HCT116 (cell line): ENCODE measurements at regions not wholly inside any gene's neighbourhood (a gene's known extent, or its start where the extent isn't known, plus 50 kb on each side); places are given as distances from the start of the nearest gene placed in this dataset.

ENCODE experiments used
- ATAC-seq: fragments of 200-7000 bp; cut with Tn5 transposase; 2 replicates; pipeline ENCODE4 v1.9.1; 2020; ENCODE audit warnings: mild to moderate bottlenecking, moderate library complexity
- BruUV-seq: library from RNA; stranded (reverse); fragments of 400-500 nt; replicated peaks from 2 replicates; lab custom pipeline; 2021; lab: Mats Ljungman, UMichigan
- CTCF ChIA-PET: fragments of 300-600 bp; sonication (Branson Sonifier 250); formaldehyde crosslinking; loops from one replicate; lab custom pipeline; 2021; ENCODE audit warnings: antibody characterized with exemption; lab: Charles Lee
- POLR2A ChIA-PET: fragments of 300-600, 350-600 bp; sonication (Branson Sonifier 250); formaldehyde crosslinking; loops from one replicate; lab custom pipeline; 2021; ENCODE audit warnings: antibody characterized with exemption; lab: Charles Lee
- RAD21 ChIA-PET, 2 experiments: fragments of 300-600 bp; sonication (Branson Sonifier 250); formaldehyde crosslinking; loops; one replicate each; lab custom pipeline; 2023; ENCODE audit warnings: low total read pairs in 2 of 2; ENCODE audit not compliant: uncharacterized antibody in 2 of 2, unreplicated experiment in 2 of 2, low non-redundant PET in 1 of 2; lab: Charles Lee
- DNase-seq: peaks from one replicate; pipeline ENCODE4 v3.0.0-alpha.2; 2010; ENCODE audit warnings: low read depth, low spot score
- H2AFZ ChIP-seq: fragments of 200-600 bp; shearing (Covaris generic), sonication (generic); 2 replicates; pipeline ENCODE4 v1.6.1; 2017; ENCODE audit warnings: low read depth, mixed run types, mixed read lengths, antibody characterized with exemption, low read length; ENCODE audit not compliant: poor library complexity, severe bottlenecking
- H3K27ac ChIP-seq: 2 replicates; pipeline ENCODE4 v1.5.1; 2012; ENCODE audit warnings: low read depth, low read length
- H3K27me3 ChIP-seq: fragments of 200-600 bp; sonication (generic); 2 replicates; pipeline ENCODE4 v1.6.1; 2016; ENCODE audit warnings: mixed run types, low read length, mixed read lengths; ENCODE audit not compliant: insufficient read depth
- H3K36me3 ChIP-seq, 2 experiments: fragments of 200-500 bp in 1 of 2; fragments of 200-600 bp in 1 of 2; sonication (Bioruptor generic) in 1 of 2; sonication (generic) in 1 of 2; 2 replicates each; pipeline versions ENCODE4 v1.5.1 to v1.6.1; 2014 to 2016; ENCODE audit warnings: low read length in 2 of 2, inconsistent platforms in 1 of 2, mixed read lengths in 1 of 2, mixed run types in 1 of 2; ENCODE audit not compliant: insufficient read depth in 2 of 2, control insufficient read depth in 1 of 2
- H3K4me1 ChIP-seq, 2 experiments: fragments of 200-600 bp in 1 of 2; sonication (generic) in 1 of 2; 2 replicates each; pipeline versions ENCODE4 v1.5.1 to v1.6.1; 2012 to 2017; ENCODE audit warnings: low read length in 2 of 2, inconsistent platforms in 1 of 2, mild to moderate bottlenecking in 1 of 2, mixed read lengths in 1 of 2, mixed run types in 1 of 2, moderate library complexity in 1 of 2; ENCODE audit not compliant: insufficient read depth in 2 of 2, control insufficient read depth in 1 of 2
- H3K4me2 ChIP-seq: fragments of 200-600 bp; sonication (generic); 2 replicates; pipeline ENCODE4 v1.6.1; 2017; ENCODE audit warnings: mixed run types, low read length, mixed read lengths
- H3K4me3 ChIP-seq, 2 experiments: fragments of 200-600 bp in 1 of 2; sonication (generic) in 1 of 2; replicated peaks in 1 of 2; 2 replicates each; pipeline ENCODE4 v1.5.1; 2011 to 2016; ENCODE audit warnings: low read length in 2 of 2, control low read depth in 1 of 2, low read depth in 1 of 2, mild to moderate bottlenecking in 1 of 2, mixed read lengths in 1 of 2, mixed run types in 1 of 2
- H3K79me2 ChIP-seq: fragments of 200-600 bp; sonication (generic); 2 replicates; pipeline ENCODE4 v1.6.1; 2017; ENCODE audit warnings: mild to moderate bottlenecking, mixed run types, low read length, moderate library complexity, mixed read lengths; ENCODE audit not compliant: insufficient read depth
- H3K9ac ChIP-seq: fragments of 200-600 bp; sonication (generic); 2 replicates; pipeline ENCODE4 v1.6.1; 2016; ENCODE audit warnings: low read length, mixed read lengths
- H3K9me2 ChIP-seq: fragments of 200-600 bp; sonication (generic), shearing (Covaris generic); 2 replicates; pipeline ENCODE4 v1.6.1; 2017; ENCODE audit warnings: mixed run types, mild to moderate bottlenecking, moderate library complexity; ENCODE audit not compliant: insufficient read depth
- H3K9me3 ChIP-seq, 2 experiments: fragments of 200-500 bp in 1 of 2; fragments of 200-600 bp in 1 of 2; sonication (Bioruptor generic) in 1 of 2; sonication (generic) in 1 of 2; 2 replicates each; pipeline ENCODE4 v1.6.1; 2014 to 2017; ENCODE audit warnings: low read length in 2 of 2, mixed read lengths in 2 of 2, inconsistent platforms in 1 of 2, low read depth in 1 of 2, mild to moderate bottlenecking in 1 of 2, mixed run types in 1 of 2, moderate library complexity in 1 of 2; ENCODE audit not compliant: control insufficient read depth in 1 of 2, insufficient read depth in 1 of 2
- H4K20me1 ChIP-seq: fragments of 200-600 bp; sonication (generic), shearing (Covaris generic); 2 replicates; pipeline ENCODE4 v1.6.1; 2017; ENCODE audit warnings: mixed run types, mild to moderate bottlenecking, moderate library complexity; ENCODE audit not compliant: insufficient read depth
- CBX3 ChIP-seq: IDR thresholded peaks from 2 replicates; pipeline ENCODE4 v1.6.1; 2012; ENCODE audit warnings: low read depth
- CEBPB ChIP-seq: IDR thresholded peaks from 2 replicates; pipeline ENCODE4 v1.6.1; 2012; ENCODE audit warnings: low read depth
- CTCF ChIP-seq, 3 experiments: fragments of 200-600 bp in 1 of 3; sonication (generic) in 1 of 3; IDR thresholded peaks in 2 of 3; conservative IDR thresholded peaks in 1 of 3; 2 replicates each; pipeline ENCODE4 v1.5.1; 2012 to 2017; ENCODE audit warnings: low read depth in 2 of 3, low read length in 2 of 3, antibody characterized with exemption in 1 of 3, borderline replicate concordance in 1 of 3, control low read depth in 1 of 3, mild to moderate bottlenecking in 1 of 3, mixed read lengths in 1 of 3, mixed run types in 1 of 3, moderate library complexity in 1 of 3; ENCODE audit not compliant: insufficient read depth in 1 of 3
- ELF1 ChIP-seq: IDR thresholded peaks from 2 replicates; pipeline ENCODE4 v1.6.1; 2012; ENCODE audit warnings: low read depth, borderline replicate concordance
- EZH2 ChIP-seq: fragments of 200-600 bp; sonication (generic); IDR thresholded peaks from 2 replicates; pipeline ENCODE4 v1.6.1; 2017; ENCODE audit warnings: antibody characterized with exemption, mixed run types
- EZH2phosphoT487 ChIP-seq: fragments of 200-600 bp; IDR thresholded peaks from 2 replicates; pipeline ENCODE4 v1.6.1; 2018; ENCODE audit warnings: antibody characterized with exemption, borderline replicate concordance
- FOSL1 ChIP-seq: IDR thresholded peaks from 2 replicates; pipeline ENCODE4 v1.6.1; 2012; ENCODE audit warnings: low read depth
- JUND ChIP-seq: IDR thresholded peaks from 2 replicates; pipeline ENCODE4 v1.6.1; 2012
- SIN3A ChIP-seq: IDR thresholded peaks from 2 replicates; pipeline ENCODE4 v1.6.1; 2012; ENCODE audit warnings: low read depth
- SP1 ChIP-seq: IDR thresholded peaks from 2 replicates; pipeline ENCODE4 v1.6.1; 2012; ENCODE audit warnings: low read depth
- SRF ChIP-seq: IDR thresholded peaks from 2 replicates; pipeline ENCODE4 v1.6.1; 2012; ENCODE audit warnings: low read depth
- ZBTB33 ChIP-seq: IDR thresholded peaks from 2 replicates; pipeline ENCODE4 v1.6.1; 2011; ENCODE audit warnings: mild to moderate bottlenecking, low read length, moderate library complexity; ENCODE audit not compliant: insufficient replicate concordance; ENCODE audit errors: extremely low read depth
- ZFX ChIP-seq: fragments of 450-650 bp; IDR thresholded peaks from 2 replicates; pipeline ENCODE4 v1.6.1; 2017
- ZNF274 ChIP-seq: fragments of 200-500 bp; sonication (Bioruptor generic); IDR thresholded peaks from 2 replicates; pipeline ENCODE4 v1.6.1; 2014; ENCODE audit warnings: mild to moderate bottlenecking, low read depth, low read length, inconsistent platforms
- intact Hi-C: fragments of 100-400 bp; cut with micrococcal nuclease; formaldehyde crosslinking; loops from 2 replicates; pipeline ENCODE4 v1.10.0; 2022

GRCh38 chr10:30722956-30723620 is 93.5 kb upstream of the LYZL2 start (continued):
- TF ChIP-seq ELF1 (no peak), EZH2 (no peak), ZFX (no peak)

GRCh38 chr10:30719832-30720231 is 90.3 kb upstream of the LYZL2 start:
- H2AFZ ChIP-seq = no peak overlapping the region
- H3K27ac ChIP-seq = no peak overlapping the region
- no peak for TF ChIP-seq FOSL1
- no peaks in the 10 kb centered on the region for H3K79me2 ChIP-seq
- H3K9me3 ChIP-seq = no peaks in the 10 kb centered on the region
- ChIA-PET CTCF (interaction anchor here (1.9 kb wide), 1 partner anchor 32 kb away, joined by 9 read pairs; no protein-coding TSS in a partner anchor), POLR2A (no interaction called here), RAD21 (no interaction called here)
- H3K4me1 ChIP-seq = no peaks in the 10 kb centered on the region
- H3K9me2 ChIP-seq = no peaks in the 10 kb centered on the region
- no peak for DNase-seq
- no peaks in the 10 kb centered on the region for H3K36me3 ChIP-seq
- no peaks in the 10 kb centered on the region for H4K20me1 ChIP-seq
- ATAC-seq = no peak
- no TSS peak for BruUV-seq
- H3K27me3 ChIP-seq = no peaks in the 10 kb centered on the region
- no peak overlapping the region for H3K4me2 ChIP-seq
- intact Hi-C loops = loop anchor here (10.0 kb wide), 3 partner anchors 745 to 1485 kb away; no protein-coding TSS in a partner anchor
- H3K9ac ChIP-seq = no peak overlapping the region
- H3K4me3 ChIP-seq = no peak overlapping the region

- POLR2A ChIA-PET = no interaction called here
- no peaks in the 10 kb centered on the region for H3K9me2 ChIP-seq
- TF ChIP-seq ZNF274 = no peak
- TF ChIP-seq EZH2phosphoT487 = no peak
- no peak for TF ChIP-seq SP1
- no peak for TF ChIP-seq ELF1
- TF ChIP-seq CEBPB = no peak
- TF ChIP-seq CTCF (IDR thresholded peaks at IDR 0.05 in 2 of 3, conservative IDR thresholded peaks at IDR 0.05 in 1 of 3; ENCODE audit: borderline replicate concordance in 1 of 3, insufficient read depth in 1 of 3, low read depth in 2 of 3, low read length in 2 of 3) = no peak
- TF ChIP-seq SIN3A = no peak
- TF ChIP-seq SRF = no peak
- TF ChIP-seq JUND = no peak
- TF ChIP-seq FOSL1 = no peak
- TF ChIP-seq CBX3 = no peak
- TF ChIP-seq ZBTB33 = no peak
- TF ChIP-seq EZH2 = no peak
Observed at GRCh38 chr10:30709700-30710358, 80.3 kb upstream of the LYZL2 start.

More at GRCh38 chr10:30709700-30710358, 80.3 kb upstream of the LYZL2 start:
- no peak overlapping the region for H3K9ac ChIP-seq
- no peak overlapping the region for H3K27ac ChIP-seq
- intact Hi-C loops = no loop called here
- DNase-seq (no peak), ATAC-seq (no peak)
- no peaks in the 10 kb centered on the region for H3K79me2 ChIP-seq
- H3K9me3 ChIP-seq = peaks cover 0 to 6% of the 10 kb centered on the region in 2 experiments; a peak in 1 of 4 replicates
- H3K36me3 ChIP-seq = no peaks in the 10 kb centered on the region
- no peaks in the 10 kb centered on the region for H4K20me1 ChIP-seq
- ChIA-PET CTCF (interaction anchor here (1.3 kb wide), 1 partner anchor 12 kb away, joined by 4 read pairs; no protein-coding TSS in a partner anchor), RAD21 (no interaction called here)
- no peaks in the 10 kb centered on the region for H3K27me3 ChIP-seq
- H2AFZ ChIP-seq = no peak overlapping the region
- no peak overlapping the region for H3K4me3 ChIP-seq
- no TSS peak for BruUV-seq
- H3K4me1 ChIP-seq = no peaks in the 10 kb centered on the region
- no peak overlapping the region for H3K4me2 ChIP-seq
